Common myeloid progenitor, CD34-positive (primary cell): ENCODE measurements at regions not wholly inside any gene's neighbourhood (a gene's known extent, or its start where the extent isn't known, plus 50 kb on each side); places are given as distances from the start of the nearest gene placed in this dataset.

Experiments used
- CTCF ChIA-PET: fragments of 350-600 bp; sonication (Branson Sonifier 250); formaldehyde crosslinking; loops from one replicate; lab custom pipeline; 2021; ENCODE audit warnings: antibody characterized with exemption; lab: Charles Lee
- POLR2A ChIA-PET: fragments of 350-600 bp; sonication (Branson Sonifier 250); formaldehyde crosslinking; loops from one replicate; lab custom pipeline; 2021; ENCODE audit warnings: antibody characterized with exemption; lab: Charles Lee
- DNase-seq, 3 donors: peaks; one replicate each; pipeline versions ENCODE4 v3.0.0 to v3.0.0-alpha.2; 2013
- H3K27ac ChIP-seq, 2 experiments: 1 replicate in 1 of 2; 2 replicates in 1 of 2; pipeline ENCODE4 v1.7.0; 2013; ENCODE audit warnings: inconsistent platforms in 2 of 2, low read length in 2 of 2, mild to moderate bottlenecking in 2 of 2, low read depth in 1 of 2, moderate library complexity in 1 of 2; ENCODE audit not compliant: severe bottlenecking in 2 of 2, insufficient read depth in 1 of 2, poor library complexity in 1 of 2
- H3K27me3 ChIP-seq, 5 experiments: replicated peaks in 2 of 5; 1 replicate in 3 of 5; 2 replicates in 2 of 5; pipeline versions ENCODE4 v1.6.1 to v1.7.0; 2013; ENCODE audit warnings: low read length in 4 of 5, mild to moderate bottlenecking in 2 of 5, moderate library complexity in 2 of 5, inconsistent platforms in 1 of 5; ENCODE audit not compliant: insufficient read depth in 5 of 5, control insufficient read depth in 4 of 5
- H3K36me3 ChIP-seq, 4 experiments: 1 replicate in 2 of 4; 2 replicates in 2 of 4; pipeline versions ENCODE4 v1.6.1 to v1.7.0; 2013; ENCODE audit warnings: low read length in 3 of 4, control low read depth in 1 of 4, mild to moderate bottlenecking in 1 of 4; ENCODE audit not compliant: control insufficient read depth in 4 of 4, insufficient read depth in 4 of 4
- H3K4me1 ChIP-seq, 4 experiments: 1 replicate in 3 of 4; 2 replicates in 1 of 4; pipeline versions ENCODE4 v1.6.1 to v1.7.1; 2013; ENCODE audit warnings: low read length in 3 of 4, mild to moderate bottlenecking in 3 of 4, control low read depth in 1 of 4, inconsistent platforms in 1 of 4, moderate library complexity in 1 of 4; ENCODE audit not compliant: control insufficient read depth in 4 of 4, insufficient read depth in 4 of 4; ENCODE audit errors: control extremely low read depth in 1 of 4
- H3K4me3 ChIP-seq, 7 experiments: 1 replicate in 4 of 7; 2 replicates in 3 of 7; pipeline versions ENCODE4 v1.5.1 to v1.7.0; 2013; ENCODE audit warnings: mild to moderate bottlenecking in 7 of 7, low read length in 6 of 7, moderate library complexity in 6 of 7, inconsistent platforms in 2 of 7, low read depth in 2 of 7, control low read depth in 1 of 7; ENCODE audit not compliant: insufficient read depth in 4 of 7, control insufficient read depth in 1 of 7; ENCODE audit errors: extremely low read depth in 1 of 7
- H3K9me3 ChIP-seq, 5 experiments: 1 replicate in 4 of 5; 2 replicates in 1 of 5; pipeline versions ENCODE4 v1.6.1 to v1.7.1; 2013; ENCODE audit warnings: low read length in 4 of 5, mild to moderate bottlenecking in 2 of 5, inconsistent platforms in 1 of 5, low read depth in 1 of 5, moderate library complexity in 1 of 5; ENCODE audit not compliant: control insufficient read depth in 4 of 5, insufficient read depth in 2 of 5; ENCODE audit errors: control extremely low read depth in 1 of 5
- WGBS: methylation state at CpG from one replicate; pipeline ENCODE4 v1.1.5; 2013; ENCODE audit not compliant: insufficient coverage; 5-methylcytosine and 5-hydroxymethylcytosine counted together

GRCh38 chr10:2914741-2915140, 152.6 kb upstream of the PFKP start:
- H3K36me3 ChIP-seq: no peaks in the 10 kb centered on the region
- no peaks in the 10 kb centered on the region for H3K4me1 ChIP-seq
- no peak overlapping the region for H3K4me3 ChIP-seq
- H3K27ac ChIP-seq: no peak overlapping the region
- POLR2A ChIA-PET: no interaction called here
- 87% methylated on average over 3 of the region's 5 CpGs for WGBS
- CTCF ChIA-PET: interaction anchor here (1.6 kb wide), 1 partner anchor 75 kb away, joined by 3 read pairs; no protein-coding TSS in a partner anchor
- H3K9me3 ChIP-seq: no peaks in the 10 kb centered on the region
- H3K27me3 ChIP-seq: peaks cover 0 to 8% (median 0%) of the 10 kb centered on the region in 5 experiments
- no peak for DNase-seq

GRCh38 chr10:2913474-2913873, 153.9 kb upstream of the PFKP start:
- Histone ChIP-seq H3K36me3 (no peaks in the 10 kb centered on the region), H3K27me3 (peaks cover 0 to 8% (median 0%) of the 10 kb centered on the region in 5 experiments), H3K4me1 (peaks cover 0 to 4% (median 1%) of the 10 kb centered on the region in 4 experiments), H3K4me3 (no peak overlapping the region), H3K27ac (no peak overlapping the region), H3K9me3 (no peaks in the 10 kb centered on the region)
- DNase-seq: no peak
- CTCF ChIA-PET: interaction anchor here (1.6 kb wide), 1 partner anchor 74 kb away, joined by 3 read pairs; no protein-coding TSS in a partner anchor
- POLR2A ChIA-PET: interaction anchor here (0.7 kb wide), 1 partner anchor 215 kb away, joined by 5 read pairs; no protein-coding TSS in a partner anchor
- WGBS: 83% methylated on average over 4 of the region's 4 CpGs

- WGBS: 0% methylated on average over 1 of the region's 3 CpGs
- no peaks in the 10 kb centered on the region for H3K9me3 ChIP-seq
- POLR2A ChIA-PET: no interaction called here
- H3K27ac ChIP-seq: no peak overlapping the region
- no peak for DNase-seq
- CTCF ChIA-PET: no interaction called here
- peaks cover 0 to 4% (median 2%) of the 10 kb centered on the region in 4 experiments for H3K4me1 ChIP-seq
- H3K27me3 ChIP-seq: peaks cover 0 to 6% (median 0%) of the 10 kb centered on the region in 5 experiments
- no peak overlapping the region for H3K4me3 ChIP-seq
- no peaks in the 10 kb centered on the region for H3K36me3 ChIP-seq
Observed at GRCh38 chr10:2910656-2911055, 156.7 kb upstream of the PFKP start.

GRCh38 chr10:2909921-2910320, 157.4 kb upstream of the PFKP start:
- Histone ChIP-seq H3K27me3 (peaks cover 0 to 6% (median 0%) of the 10 kb centered on the region in 5 experiments), H3K36me3 (no peaks in the 10 kb centered on the region), H3K9me3 (no peaks in the 10 kb centered on the region), H3K27ac (no peak overlapping the region), H3K4me3 (no peak overlapping the region), H3K4me1 (peaks cover 0 to 4% (median 2%) of the 10 kb centered on the region in 4 experiments)
- no peak for DNase-seq
- ChIA-PET POLR2A (no interaction called here), CTCF (no interaction called here)
- 100% methylated on average over 2 of the region's 5 CpGs for WGBS

DNA sequence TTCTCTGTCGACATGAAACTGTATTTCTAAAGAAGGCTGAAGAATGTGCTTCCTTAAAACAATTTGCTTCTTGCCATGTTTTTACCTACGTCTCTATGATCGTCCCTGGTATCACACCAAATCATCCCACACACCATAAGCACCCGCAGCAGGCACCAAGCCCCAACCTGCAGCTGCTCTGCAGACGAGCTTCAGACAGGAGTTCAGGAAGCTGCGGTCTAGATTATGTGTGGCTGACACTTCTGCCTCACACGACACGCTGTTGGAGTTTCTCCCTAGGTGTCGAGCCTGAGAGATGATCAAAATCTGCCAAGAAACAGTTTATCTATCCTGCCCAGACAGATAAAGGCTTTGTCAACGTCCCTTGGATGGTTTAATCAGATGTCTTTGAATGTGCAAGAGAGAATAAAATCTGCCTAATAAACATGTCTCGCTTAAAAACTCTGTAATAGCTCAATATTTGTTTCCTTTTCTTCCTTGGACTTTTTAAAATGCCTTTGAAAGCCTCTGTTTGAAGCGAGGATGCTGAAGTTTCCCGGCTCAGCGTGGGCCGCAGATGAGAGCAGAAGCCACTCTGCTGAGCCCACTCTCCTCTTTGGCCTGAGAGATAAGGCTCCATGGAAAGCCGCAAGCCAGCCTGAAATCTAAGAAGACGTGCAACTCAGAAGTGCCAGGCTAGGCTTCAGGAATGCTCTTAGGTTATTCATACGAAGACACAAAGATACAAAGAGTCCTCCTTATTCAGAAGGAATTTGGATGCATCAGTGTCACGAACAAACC, 158.3 kb upstream of the PFKP start:
- WGBS: 70% methylated on average over 18 of the region's 19 CpGs
- peak in 2 of 3 donors; percentile 55 to 60 for DNase-seq
- ChIA-PET CTCF (no interaction called here), POLR2A (no interaction called here)
- no peaks in the 10 kb centered on the region for H3K36me3 ChIP-seq
- H3K9me3 ChIP-seq: no peaks in the 10 kb centered on the region
- peaks cover 0 to 4% (median 2%) of the 10 kb centered on the region in 4 experiments for H3K4me1 ChIP-seq
- no peak overlapping the region for H3K4me3 ChIP-seq
- peaks cover 0 to 6% (median 0%) of the 10 kb centered on the region in 5 experiments for H3K27me3 ChIP-seq
- no peak overlapping the region for H3K27ac ChIP-seq

DNA sequence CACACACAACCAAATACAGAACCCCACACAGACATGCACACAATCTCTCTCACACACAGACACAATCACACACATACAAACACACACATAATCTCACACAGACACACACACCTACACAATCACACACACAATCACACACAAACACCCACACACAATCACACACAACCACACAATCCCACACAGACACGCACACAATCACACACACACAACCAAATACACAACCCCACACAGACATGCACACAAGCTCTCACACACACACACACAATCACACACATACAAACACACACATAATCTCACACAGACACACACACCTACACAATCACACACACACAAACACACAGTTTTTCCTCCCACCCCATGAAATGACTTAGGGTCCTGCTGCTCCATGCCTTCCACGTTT, 160.4 kb upstream of the PFKP start:
- Histone ChIP-seq H3K36me3 (no peaks in the 10 kb centered on the region), H3K9me3 (no peaks in the 10 kb centered on the region), H3K27ac (no peak overlapping the region), H3K4me1 (peaks cover 0 to 4% (median 2%) of the 10 kb centered on the region in 4 experiments), H3K27me3 (peaks cover 0 to 4% (median 0%) of the 10 kb centered on the region in 5 experiments), H3K4me3 (no peak overlapping the region)
- 82% methylated on average over 2 of the region's 2 CpGs for WGBS
- DNase-seq: peak in 2 of 3 donors; percentile 45 to 65
- POLR2A ChIA-PET: no interaction called here
- CTCF ChIA-PET: no interaction called here

GRCh38 chr10:2905851-2906250, 161.5 kb upstream of the PFKP start:
- H3K4me1 ChIP-seq: peaks cover 0 to 4% (median 2%) of the 10 kb centered on the region in 4 experiments
- no peaks in the 10 kb centered on the region for H3K36me3 ChIP-seq
- POLR2A ChIA-PET: no interaction called here
- H3K27me3 ChIP-seq: peaks cover 0 to 3% (median 0%) of the 10 kb centered on the region in 5 experiments
- H3K4me3 ChIP-seq: no peak overlapping the region
- CTCF ChIA-PET: no interaction called here
- 96% methylated on average over 8 of the region's 9 CpGs for WGBS
- DNase-seq: no peak
- no peak overlapping the region for H3K27ac ChIP-seq
- H3K9me3 ChIP-seq: no peaks in the 10 kb centered on the region
